Activated gamma-delta T cell treated with anti-CD3 and anti-CD28 coated beads, Interleukin-2, amount 50 U/mL, for 16 hours (primary cell): ENCODE measurements at regions not wholly inside any gene's neighbourhood (a gene's known extent, or its start where the extent isn't known, plus 50 kb on each side); places are given as distances from the start of the nearest gene placed in this dataset.

Experiments
- DNase-seq: peaks from one replicate; pipeline ENCODE4 v3.0.0-alpha.2; 2020; ENCODE audit warnings: low read depth

GRCh38 chr2:173819852-173820251 is 145.3 kb downstream of the SP3 start:
- no peak for DNase-seq

GRCh38 chr2:173821451-173821850 is 143.7 kb downstream of the SP3 start:
- no peak for DNase-seq

GRCh38 chr2:173822889-173823542 is 142.2 kb downstream of the SP3 start:
- DNase-seq = no peak

GRCh38 chr2:173823543-173823939 is 141.6 kb downstream of the SP3 start:
- no peak for DNase-seq

GRCh38 chr2:173828189-173829142 is 136.7 kb downstream of the SP3 start:
- DNase-seq = no peak

GRCh38 chr2:173829727-173830126 is 135.4 kb downstream of the SP3 start:
- no peak for DNase-seq

- DNase-seq = no peak
These were observed 135.0 kb downstream of the SP3 start for GRCh38 chr2:173830170-173830569.

- no peak for DNase-seq
These were observed 133.6 kb downstream of the SP3 start for GRCh38 chr2:173831312-173832229.

- DNase-seq = no peak
These were observed 131.0 kb downstream of the SP3 start for GRCh38 chr2:173834141-173834540.

GRCh38 chr2:173835726-173836125 is 129.4 kb downstream of the SP3 start:
- no peak for DNase-seq

GRCh38 chr2:173841110-173841509 is 124.1 kb downstream of the SP3 start:
- DNase-seq = no peak

- DNase-seq = no peak
These were observed 121.6 kb downstream of the SP3 start for GRCh38 chr2:173843526-173843925.

GRCh38 chr2:173851141-173851641 is 114.0 kb downstream of the SP3 start:
- no peak for DNase-seq

GRCh38 chr2:173854141-173854540 is 111.0 kb downstream of the SP3 start:
- DNase-seq = no peak

GRCh38 chr2:173854840-173855239 is 110.3 kb downstream of the SP3 start:
- no peak for DNase-seq

- no peak for DNase-seq
These were observed 109.5 kb downstream of the SP3 start for GRCh38 chr2:173855661-173856060.
